ENCODE measurements at regions not wholly inside any gene's neighbourhood (a gene's known extent, or its start where the extent isn't known, plus 50 kb on each side); places are given as distances from the start of the nearest gene placed in this dataset.
A peak's percentile ranks its signal among the peaks of the same experiment; 100 is the strongest.

DNA sequence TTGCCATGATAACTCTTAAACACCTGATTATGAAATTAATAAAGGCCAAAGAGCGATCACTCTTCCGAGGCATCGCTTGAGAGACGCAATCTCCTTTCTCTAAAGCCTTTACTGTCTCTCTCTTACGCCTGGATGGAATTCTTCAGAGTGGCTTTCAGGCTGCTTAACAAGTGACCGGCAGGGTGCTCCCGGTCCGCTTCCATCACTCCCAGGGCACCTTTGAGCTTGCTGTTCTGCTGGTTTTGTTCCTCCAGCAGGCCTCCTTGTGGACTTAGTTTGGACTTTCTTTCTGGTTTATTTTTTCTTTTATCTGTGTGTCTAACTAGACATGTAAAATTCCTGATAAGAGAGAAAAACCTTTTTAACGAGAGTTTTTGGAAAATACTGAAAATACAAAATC lies 60.9 kb downstream of the MRPL32 start:
- H3K27ac Mint-ChIP-seq: no peak overlapping the region
- H3K4me1 Mint-ChIP-seq: peaks cover 26% of the 10 kb centered on the region
- H3K36me3 ChIP-seq: no peaks in the 10 kb centered on the region
- no peaks in the 10 kb centered on the region for H4K20me1 ChIP-seq (ENCODE audit: low read depth)
- no peaks in the 10 kb centered on the region for H3K36me3 Mint-ChIP-seq
- no peak overlapping the region for H3K9ac ChIP-seq
- peak overlapping the region; percentile 39 for H3K4me2 ChIP-seq
- H3K27ac ChIP-seq: no peak overlapping the region
- DNase-seq (ENCODE audit: low spot score): peak; percentile 81
- no peak overlapping the region for H2AFZ ChIP-seq (replicated peaks)
- H3K27me3 ChIP-seq: no peaks in the 10 kb centered on the region
- no peak for TF ChIP-seq EZH2 (IDR thresholded peaks at IDR 0.05)
- TF ChIP-seq, protein P1, sequence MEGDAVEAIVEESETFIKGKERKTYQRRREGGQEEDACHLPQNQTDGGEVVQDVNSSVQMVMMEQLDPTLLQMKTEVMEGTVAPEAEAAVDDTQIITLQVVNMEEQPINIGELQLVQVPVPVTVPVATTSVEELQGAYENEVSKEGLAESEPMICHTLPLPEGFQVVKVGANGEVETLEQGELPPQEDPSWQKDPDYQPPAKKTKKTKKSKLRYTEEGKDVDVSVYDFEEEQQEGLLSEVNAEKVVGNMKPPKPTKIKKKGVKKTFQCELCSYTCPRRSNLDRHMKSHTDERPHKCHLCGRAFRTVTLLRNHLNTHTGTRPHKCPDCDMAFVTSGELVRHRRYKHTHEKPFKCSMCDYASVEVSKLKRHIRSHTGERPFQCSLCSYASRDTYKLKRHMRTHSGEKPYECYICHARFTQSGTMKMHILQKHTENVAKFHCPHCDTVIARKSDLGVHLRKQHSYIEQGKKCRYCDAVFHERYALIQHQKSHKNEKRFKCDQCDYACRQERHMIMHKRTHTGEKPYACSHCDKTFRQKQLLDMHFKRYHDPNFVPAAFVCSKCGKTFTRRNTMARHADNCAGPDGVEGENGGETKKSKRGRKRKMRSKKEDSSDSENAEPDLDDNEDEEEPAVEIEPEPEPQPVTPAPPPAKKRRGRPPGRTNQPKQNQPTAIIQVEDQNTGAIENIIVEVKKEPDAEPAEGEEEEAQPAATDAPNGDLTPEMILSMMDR (IDR thresholded peaks at IDR 0.05): peak; percentile 54
- TF ChIP-seq EZH2phosphoT487 (IDR thresholded peaks at IDR 0.05): no peak
- no peaks in the 10 kb centered on the region for H3K9me3 ChIP-seq (ENCODE audit: low read depth)
- H3K9me3 Mint-ChIP-seq: no peaks in the 10 kb centered on the region
- peaks cover 28% of the 10 kb centered on the region for H3K4me1 ChIP-seq
- H3K27me3 Mint-ChIP-seq (ENCODE audit: insufficient read depth, low read depth): peaks cover 2% of the 10 kb centered on the region
- no peaks in the 10 kb centered on the region for H3K79me2 ChIP-seq (ENCODE audit: low read depth)
- no peak overlapping the region for H3K4me3 ChIP-seq
- H3K4me3 Mint-ChIP-seq: no peak overlapping the region
- peaks cover 12% of the 10 kb centered on the region for H3F3A ChIP-seq (ENCODE audit: low read depth)

DNA sequence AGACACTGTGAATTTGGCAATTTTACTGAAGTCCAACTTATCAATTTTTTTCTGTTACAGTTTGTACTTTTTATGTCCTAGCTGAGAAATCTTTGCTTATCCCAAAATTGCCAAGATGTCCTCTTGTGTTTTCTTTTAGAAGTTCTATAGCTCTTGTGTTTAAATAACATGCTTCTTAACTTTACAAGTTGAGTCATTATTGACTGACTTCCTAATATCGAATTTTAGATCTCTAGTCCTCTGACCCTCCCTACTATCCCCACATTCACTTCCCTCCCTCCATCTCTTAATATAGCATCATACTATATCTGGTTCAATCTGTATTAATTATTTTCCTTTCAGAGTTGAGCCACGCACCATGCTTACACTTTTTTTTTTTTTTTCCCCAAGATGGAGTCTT lies 61.9 kb downstream of the MRPL32 start:
- TF ChIP-seq, protein P1 (IDR thresholded peaks at IDR 0.05): no peak
- TF ChIP-seq EZH2 (IDR thresholded peaks at IDR 0.05) (no peak), EZH2phosphoT487 (IDR thresholded peaks at IDR 0.05) (no peak)
- Histone ChIP-seq H3K9ac (no peak overlapping the region), H2AFZ (replicated peaks) (no peak overlapping the region), H3K4me3 (no peak overlapping the region), H3F3A (ENCODE audit: low read depth) (peaks cover 12% of the 10 kb centered on the region), H3K4me1 (peaks cover 28% of the 10 kb centered on the region), H4K20me1 (ENCODE audit: low read depth) (no peaks in the 10 kb centered on the region), H3K9me3 (ENCODE audit: low read depth) (no peaks in the 10 kb centered on the region), H3K36me3 (no peaks in the 10 kb centered on the region), H3K79me2 (ENCODE audit: low read depth) (no peaks in the 10 kb centered on the region), H3K27ac (no peak overlapping the region), H3K27me3 (no peaks in the 10 kb centered on the region), H3K4me2 (no peak overlapping the region)
- H3K4me1 Mint-ChIP-seq: peaks cover 26% of the 10 kb centered on the region
- peaks cover 2% of the 10 kb centered on the region for H3K27me3 Mint-ChIP-seq (ENCODE audit: insufficient read depth, low read depth)
- H3K9me3 Mint-ChIP-seq: no peaks in the 10 kb centered on the region
- no peak overlapping the region for H3K27ac Mint-ChIP-seq
- DNase-seq (ENCODE audit: low spot score): no peak
- H3K4me3 Mint-ChIP-seq: no peak overlapping the region
- no peaks in the 10 kb centered on the region for H3K36me3 Mint-ChIP-seq

DNA sequence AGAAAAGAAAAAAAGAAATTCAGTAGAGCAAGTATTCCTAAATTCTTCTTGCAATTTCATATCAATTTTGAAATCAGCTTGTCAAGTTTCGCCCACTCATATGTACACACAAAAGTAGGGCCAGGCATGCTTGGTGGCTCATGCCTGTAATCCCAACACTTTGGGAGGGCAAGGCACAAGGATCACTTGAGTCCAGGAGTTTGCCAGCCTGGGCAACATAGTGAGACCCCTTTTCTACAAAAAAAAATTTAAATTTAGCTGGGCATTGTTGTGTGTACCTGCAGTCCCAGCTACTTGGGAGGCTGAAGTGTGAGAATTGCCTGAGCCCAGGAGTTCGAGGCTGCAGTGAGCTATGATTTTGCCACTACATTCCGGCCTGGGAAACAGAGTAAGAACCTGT lies 65.4 kb downstream of the MRPL32 start:
- no peaks in the 10 kb centered on the region for H3K27me3 Mint-ChIP-seq (ENCODE audit: insufficient read depth, low read depth)
- Histone ChIP-seq H3K79me2 (ENCODE audit: low read depth) (no peaks in the 10 kb centered on the region), H3K4me1 (peaks cover 12% of the 10 kb centered on the region), H3K9me3 (ENCODE audit: low read depth) (no peaks in the 10 kb centered on the region), H2AFZ (replicated peaks) (no peak overlapping the region), H3K9ac (no peak overlapping the region), H4K20me1 (ENCODE audit: low read depth) (no peaks in the 10 kb centered on the region), H3K27me3 (no peaks in the 10 kb centered on the region), H3F3A (ENCODE audit: low read depth) (peaks cover 7% of the 10 kb centered on the region), H3K27ac (no peak overlapping the region), H3K4me3 (no peak overlapping the region), H3K36me3 (no peaks in the 10 kb centered on the region), H3K4me2 (no peak overlapping the region)
- H3K4me1 Mint-ChIP-seq: peaks cover 10% of the 10 kb centered on the region
- TF ChIP-seq, protein P1 (IDR thresholded peaks at IDR 0.05): no peak
- TF ChIP-seq EZH2phosphoT487 (IDR thresholded peaks at IDR 0.05): no peak
- TF ChIP-seq EZH2 (IDR thresholded peaks at IDR 0.05): no peak
- H3K27ac Mint-ChIP-seq: no peak overlapping the region
- H3K9me3 Mint-ChIP-seq: no peaks in the 10 kb centered on the region
- H3K36me3 Mint-ChIP-seq: no peaks in the 10 kb centered on the region
- DNase-seq (ENCODE audit: low spot score): no peak
- H3K4me3 Mint-ChIP-seq: no peak overlapping the region
